Choroid plexus epithelial cell (primary cell): ENCODE measurements at regions not wholly inside any gene's neighbourhood (a gene's known extent, or its start where the extent isn't known, plus 50 kb on each side); places are given as distances from the start of the nearest gene placed in this dataset.
"Not testable (repeated sequence)": the region's sequence is repeated elsewhere in the genome, so short reads cannot be mapped to it uniquely, and the experiment has no call there.

ENCODE experiments used
- DNase-seq: peaks from one replicate; pipeline ENCODE4 v3.0.0-alpha.2; 2010; ENCODE audit warnings: low read depth
- H3K4me3 ChIP-seq: 2 replicates; pipeline ENCODE4 v1.5.1; 2011; ENCODE audit warnings: low read depth, mild to moderate bottlenecking, control low read depth, low read length, moderate library complexity
- CTCF ChIP-seq: conservative IDR thresholded peaks from 2 replicates; pipeline ENCODE4 v1.5.1; 2011; ENCODE audit warnings: low read depth, mild to moderate bottlenecking, control low read depth, inconsistent platforms, low read length, moderate library complexity

DNA sequence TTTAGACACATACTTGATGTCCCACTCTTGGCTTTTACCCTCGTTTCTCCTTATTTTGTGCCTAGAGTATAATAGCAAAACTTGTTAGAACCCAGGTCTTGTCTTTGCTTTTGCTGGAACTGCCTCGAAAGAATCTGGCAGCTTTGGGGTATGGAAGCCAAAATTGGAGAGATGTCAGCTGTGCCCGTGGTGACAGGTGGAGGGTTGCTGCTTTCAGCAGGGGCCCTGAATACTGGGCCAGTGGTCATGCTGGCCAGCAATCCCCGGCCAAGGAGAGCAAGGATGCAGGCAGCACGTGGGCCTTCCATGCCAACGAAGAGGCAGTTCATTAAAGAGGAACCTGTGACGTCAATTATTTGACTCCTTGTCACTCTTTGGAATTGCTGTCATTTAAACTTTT is 181.1 kb downstream of the HIPK3 start:
- DNase-seq = no peak
- H3K4me3 ChIP-seq = no peak overlapping the region
- TF ChIP-seq CTCF = no peak

GRCh38 chr11:33437529-33437928 is 180.3 kb downstream of the HIPK3 start:
- DNase-seq = no peak
- H3K4me3 ChIP-seq = no peak overlapping the region

DNA sequence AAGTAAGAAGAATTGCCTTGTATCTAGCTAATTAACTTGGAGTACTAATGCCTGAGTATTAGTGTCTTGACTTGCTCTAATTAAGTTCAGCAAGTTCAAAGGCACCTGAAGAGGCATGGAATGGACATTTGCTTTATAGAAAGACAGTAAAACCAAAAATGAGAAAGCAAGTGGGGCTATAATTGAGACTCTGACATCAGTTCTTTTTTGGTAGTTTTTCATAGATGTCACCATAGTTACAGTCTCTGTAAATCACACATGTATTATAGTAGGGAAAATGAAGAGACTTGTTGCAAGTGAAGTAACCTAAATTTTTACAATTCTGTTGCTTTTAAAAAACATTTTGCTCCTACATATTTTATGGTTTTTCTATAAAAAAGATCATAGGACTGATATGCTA is 178.0 kb downstream of the HIPK3 start:
- no peak for DNase-seq
- no peak for TF ChIP-seq CTCF

More at GRCh38 chr11:33437529-33437928, 180.3 kb downstream of the HIPK3 start:
- TF ChIP-seq CTCF = no peak

GRCh38 chr11:33434294-33434693 is 177.1 kb downstream of the HIPK3 start:
- no peak for DNase-seq
- TF ChIP-seq CTCF = no peak
- H3K4me3 ChIP-seq = no peak overlapping the region

More for the DNA sequence above, 178.0 kb downstream of the HIPK3 start:
- H3K4me3 ChIP-seq = no peak overlapping the region

- not testable (repeated sequence) for DNase-seq, H3K4me3 ChIP-seq
Measured at GRCh38 chr11:33428435-33428834, 171.3 kb downstream of the HIPK3 start.

GRCh38 chr11:33420959-33421566 is 163.9 kb downstream of the HIPK3 start:
- no peak overlapping the region for H3K4me3 ChIP-seq
- DNase-seq = no peak
- no peak for TF ChIP-seq CTCF

DNA sequence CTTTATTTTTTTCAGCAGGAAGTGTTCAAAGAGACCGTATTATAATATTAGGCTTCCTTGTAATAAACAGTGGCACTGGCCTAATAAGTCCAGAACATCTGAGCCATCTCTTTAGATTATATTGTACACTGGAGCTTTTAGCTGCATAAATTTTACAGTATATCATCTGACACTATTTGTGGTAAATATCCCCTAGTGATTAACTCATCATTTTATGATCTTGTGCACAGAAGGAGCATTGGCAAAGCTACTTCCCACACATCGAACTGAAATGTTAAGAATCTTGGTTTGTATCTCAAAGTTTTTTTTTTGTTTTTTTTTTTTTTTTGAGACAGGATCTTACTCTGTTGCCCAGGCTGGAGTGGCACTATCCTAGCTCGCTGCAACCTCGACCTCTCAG is 162.7 kb downstream of the HIPK3 start:
- no peak for DNase-seq
- TF ChIP-seq CTCF = no peak
- no peak overlapping the region for H3K4me3 ChIP-seq

DNA sequence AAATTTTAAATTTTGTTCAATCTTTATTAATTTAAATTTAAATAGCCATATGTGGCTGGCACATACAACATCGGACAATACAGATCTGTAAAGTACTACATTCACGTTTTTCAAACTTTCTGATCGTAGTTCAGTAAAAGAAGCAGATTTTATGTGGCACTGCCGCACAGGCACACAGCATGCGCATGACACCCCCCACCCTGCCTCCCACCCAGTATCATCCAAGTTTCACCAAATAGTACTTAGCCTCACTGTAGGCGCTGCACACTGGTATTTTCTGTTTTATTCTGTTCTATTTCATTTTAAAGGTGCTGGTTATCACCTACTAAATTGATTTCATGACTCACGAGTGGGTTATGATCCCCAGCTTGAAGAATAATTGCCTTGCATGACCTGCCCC is 159.9 kb downstream of the HIPK3 start:
- TF ChIP-seq CTCF = no peak
- no peak overlapping the region for H3K4me3 ChIP-seq
- DNase-seq = no peak
